VCaP (cell line): ENCODE measurements at regions not wholly inside any gene's neighbourhood (a gene's known extent, or its start where the extent isn't known, plus 50 kb on each side); places are given as distances from the start of the nearest gene placed in this dataset.

ENCODE experiments used
- H3K27ac ChIP-seq: fragments of 450-650 bp; 2 replicates; pipeline ENCODE4 v1.5.1; 2017
- CTCF ChIP-seq: fragments of 450-650 bp; conservative IDR thresholded peaks from 2 replicates; pipeline ENCODE4 v1.5.1; 2017; ENCODE audit warnings: mild to moderate bottlenecking, moderate library complexity

GRCh38 chr4:127143460-127144195 is 489.1 kb upstream of the INTU start:
- H3K27ac ChIP-seq, result no peak overlapping the region

GRCh38 chr4:127145006-127145540 is 487.7 kb upstream of the INTU start:
- no peak overlapping the region for H3K27ac ChIP-seq
- no peak for TF ChIP-seq CTCF

More at GRCh38 chr4:127143460-127144195, 489.1 kb upstream of the INTU start:
- no peak for TF ChIP-seq CTCF

- TF ChIP-seq CTCF, result no peak
- no peak overlapping the region for H3K27ac ChIP-seq
Measured at GRCh38 chr4:127148165-127148564, 484.6 kb upstream of the INTU start.

- no peak overlapping the region for H3K27ac ChIP-seq
- no peak for TF ChIP-seq CTCF
Measured at GRCh38 chr4:127149086-127149485, 483.7 kb upstream of the INTU start.

- H3K27ac ChIP-seq, result no peak overlapping the region
- no peak for TF ChIP-seq CTCF
Measured at GRCh38 chr4:127151941-127152340, 480.8 kb upstream of the INTU start.

- H3K27ac ChIP-seq, result no peak overlapping the region
- no peak for TF ChIP-seq CTCF
Measured at GRCh38 chr4:127155116-127155515, 477.6 kb upstream of the INTU start.

GRCh38 chr4:127155555-127155954 is 477.2 kb upstream of the INTU start:
- no peak overlapping the region for H3K27ac ChIP-seq
- no peak for TF ChIP-seq CTCF
